AG04450 (cell line): ENCODE measurements at regions not wholly inside any gene's neighbourhood (a gene's known extent, or its start where the extent isn't known, plus 50 kb on each side); places are given as distances from the start of the nearest gene placed in this dataset.
"Not testable (repeated sequence)": the region's sequence is repeated elsewhere in the genome, so short reads cannot be mapped to it uniquely, and the experiment has no call there.

Source experiments
- CTCF ChIA-PET: fragments of 300-600, 350-600 bp; formaldehyde crosslinking; extraction: SDS; loops from one replicate; lab custom pipeline; 2022; ENCODE audit warnings: antibody characterized with exemption, inconsistent platforms; lab: Charles Lee
- POLR2A ChIA-PET: fragments of 350-600 bp; formaldehyde crosslinking; extraction: SDS; loops from one replicate; lab custom pipeline; 2021; ENCODE audit warnings: antibody characterized with exemption, inconsistent platforms; lab: Yijun Ruan, JAX
- DNase-seq: peaks from one replicate; pipeline ENCODE4 v3.0.0-alpha.2; 2011; ENCODE audit warnings: low read depth, low spot score
- H3K27ac ChIP-seq: one replicate; pipeline ENCODE4 v1.5.1; 2012; ENCODE audit warnings: low read depth, low read length, control low read depth
- H3K27me3 ChIP-seq: one replicate; pipeline ENCODE4 v1.6.0; 2012; ENCODE audit warnings: low read length; ENCODE audit not compliant: control insufficient read depth, insufficient read depth
- H3K4me3 ChIP-seq: 2 replicates; pipeline ENCODE4 v1.5.1; 2011; ENCODE audit warnings: mild to moderate bottlenecking, low read depth, low read length, control low read depth
- H3K9me3 ChIP-seq: 2 replicates; pipeline ENCODE4 v1.5.1; 2012; ENCODE audit warnings: low read length; ENCODE audit not compliant: control insufficient read depth, insufficient read depth
- TF ChIP-seq, protein P1 (sequence below): IDR thresholded peaks from 2 replicates; pipeline ENCODE4 v1.5.1; 2011; ENCODE audit warnings: low read depth, low read length, control low read depth, inconsistent platforms

DNA sequence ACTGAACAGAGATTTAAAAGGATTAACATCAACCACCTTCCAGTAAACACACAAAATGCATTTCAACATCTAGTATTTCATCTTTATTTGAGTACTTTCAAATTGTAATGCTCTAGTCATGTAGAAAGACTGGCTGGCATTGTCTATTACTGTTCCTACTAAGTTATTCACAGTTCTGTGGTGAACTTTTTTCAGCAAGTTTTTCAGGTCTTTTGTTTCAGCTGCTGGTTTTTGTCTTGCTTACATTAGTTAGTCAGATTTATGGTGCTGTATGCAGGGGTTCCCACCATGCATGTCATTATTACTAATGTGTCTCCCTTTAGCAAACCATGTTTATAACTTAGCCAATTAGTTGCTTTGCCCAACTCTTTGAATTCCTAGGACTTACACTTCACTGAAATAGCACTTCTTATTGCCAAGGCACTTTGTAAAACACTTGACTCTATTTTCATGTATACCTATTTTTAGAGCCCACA, 253.4 kb upstream of the KITLG start:
- TF ChIP-seq, protein P1, sequence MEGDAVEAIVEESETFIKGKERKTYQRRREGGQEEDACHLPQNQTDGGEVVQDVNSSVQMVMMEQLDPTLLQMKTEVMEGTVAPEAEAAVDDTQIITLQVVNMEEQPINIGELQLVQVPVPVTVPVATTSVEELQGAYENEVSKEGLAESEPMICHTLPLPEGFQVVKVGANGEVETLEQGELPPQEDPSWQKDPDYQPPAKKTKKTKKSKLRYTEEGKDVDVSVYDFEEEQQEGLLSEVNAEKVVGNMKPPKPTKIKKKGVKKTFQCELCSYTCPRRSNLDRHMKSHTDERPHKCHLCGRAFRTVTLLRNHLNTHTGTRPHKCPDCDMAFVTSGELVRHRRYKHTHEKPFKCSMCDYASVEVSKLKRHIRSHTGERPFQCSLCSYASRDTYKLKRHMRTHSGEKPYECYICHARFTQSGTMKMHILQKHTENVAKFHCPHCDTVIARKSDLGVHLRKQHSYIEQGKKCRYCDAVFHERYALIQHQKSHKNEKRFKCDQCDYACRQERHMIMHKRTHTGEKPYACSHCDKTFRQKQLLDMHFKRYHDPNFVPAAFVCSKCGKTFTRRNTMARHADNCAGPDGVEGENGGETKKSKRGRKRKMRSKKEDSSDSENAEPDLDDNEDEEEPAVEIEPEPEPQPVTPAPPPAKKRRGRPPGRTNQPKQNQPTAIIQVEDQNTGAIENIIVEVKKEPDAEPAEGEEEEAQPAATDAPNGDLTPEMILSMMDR = no peak
- Histone ChIP-seq H3K27me3 (no peaks in the 10 kb centered on the region), H3K27ac (no peak overlapping the region), H3K9me3 (peaks cover 4% of the 10 kb centered on the region), H3K4me3 (no peak overlapping the region)
- DNase-seq = no peak
- POLR2A ChIA-PET = no interaction called here
- CTCF ChIA-PET = no interaction called here

DNA sequence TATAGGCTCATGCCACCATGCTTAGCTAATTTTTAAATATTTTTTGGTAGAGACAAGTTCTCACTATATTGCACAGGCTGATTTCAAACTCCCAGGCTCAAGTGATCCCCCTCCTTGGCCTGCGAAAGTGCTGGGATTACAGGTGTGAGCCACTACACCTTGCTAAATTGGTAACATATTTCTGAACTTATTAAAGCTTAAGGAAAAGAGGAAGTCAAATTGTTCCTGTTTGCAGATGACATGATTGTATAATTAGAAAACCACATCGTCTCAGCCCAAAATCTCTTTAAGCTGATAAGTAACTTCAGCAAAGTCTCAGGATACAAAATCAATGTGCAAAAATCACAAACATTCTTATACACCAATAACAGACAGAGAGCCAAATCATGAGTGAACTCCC, 248.3 kb upstream of the KITLG start:
- H3K27me3 ChIP-seq, H3K9me3 ChIP-seq, H3K4me3 ChIP-seq, H3K27ac ChIP-seq, POLR2A ChIA-PET, DNase-seq: not testable (repeated sequence)
- CTCF ChIA-PET = interaction anchor here (1.1 kb wide), 1 partner anchor 118 kb away, joined by 3 read pairs; no protein-coding TSS in a partner anchor

DNA sequence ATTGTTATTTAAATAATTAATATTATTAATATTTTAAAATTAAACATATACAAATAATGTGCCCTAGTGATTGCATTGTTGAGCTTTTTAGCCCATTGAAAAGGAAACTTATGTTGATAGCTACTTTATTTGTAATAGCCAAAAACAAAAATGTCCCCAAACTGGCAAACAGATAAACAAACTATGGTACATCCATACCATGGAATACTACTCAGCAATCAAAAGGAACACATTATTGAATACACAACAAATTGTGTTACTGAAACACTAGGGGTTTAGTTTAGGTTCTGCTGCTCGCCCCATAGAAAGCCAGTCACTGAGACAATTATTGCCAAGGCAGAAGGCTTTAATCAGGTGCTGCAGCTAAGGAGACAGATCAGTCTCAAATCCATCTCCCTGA, 239.7 kb upstream of the KITLG start:
- TF ChIP-seq, protein P1 = no peak
- POLR2A ChIA-PET = no interaction called here

DNA sequence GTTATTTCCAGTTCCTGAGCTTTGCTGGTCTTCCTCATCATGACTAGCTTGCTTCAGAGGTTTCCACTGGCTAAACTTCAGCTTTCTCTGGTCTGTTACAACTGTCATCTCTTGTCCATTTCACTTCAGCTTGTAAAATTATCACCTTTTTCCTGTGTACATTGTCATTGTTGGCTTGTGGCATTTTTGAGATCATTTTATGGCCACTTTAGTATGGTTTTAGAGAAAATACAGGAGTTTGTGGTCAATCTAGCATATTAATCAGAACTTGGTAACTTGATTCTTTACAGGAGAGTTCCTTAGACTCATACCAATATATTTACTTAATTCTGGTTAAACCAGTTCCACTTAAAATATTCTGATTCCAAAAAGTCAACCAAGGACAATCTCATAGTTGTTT, 235.9 kb upstream of the KITLG start:
- ChIA-PET POLR2A (no interaction called here), CTCF (interaction anchor here (1.1 kb wide), 1 partner anchor 11 kb away, joined by 3 read pairs; no protein-coding TSS in a partner anchor)
- H3K4me3 ChIP-seq = no peak overlapping the region
- TF ChIP-seq, protein P1 = no peak
- no peak overlapping the region for H3K27ac ChIP-seq
- H3K9me3 ChIP-seq = no peaks in the 10 kb centered on the region
- DNase-seq = no peak
- H3K27me3 ChIP-seq = no peaks in the 10 kb centered on the region

More for the DNA sequence above, 239.7 kb upstream of the KITLG start:
- CTCF ChIA-PET = interaction anchor here (0.7 kb wide), 1 partner anchor 427 kb away, joined by 3 read pairs; no protein-coding TSS in a partner anchor
- no peaks in the 10 kb centered on the region for H3K27me3 ChIP-seq
- no peaks in the 10 kb centered on the region for H3K9me3 ChIP-seq
- H3K4me3 ChIP-seq = no peak overlapping the region
- DNase-seq = no peak
- H3K27ac ChIP-seq = no peak overlapping the region

DNA sequence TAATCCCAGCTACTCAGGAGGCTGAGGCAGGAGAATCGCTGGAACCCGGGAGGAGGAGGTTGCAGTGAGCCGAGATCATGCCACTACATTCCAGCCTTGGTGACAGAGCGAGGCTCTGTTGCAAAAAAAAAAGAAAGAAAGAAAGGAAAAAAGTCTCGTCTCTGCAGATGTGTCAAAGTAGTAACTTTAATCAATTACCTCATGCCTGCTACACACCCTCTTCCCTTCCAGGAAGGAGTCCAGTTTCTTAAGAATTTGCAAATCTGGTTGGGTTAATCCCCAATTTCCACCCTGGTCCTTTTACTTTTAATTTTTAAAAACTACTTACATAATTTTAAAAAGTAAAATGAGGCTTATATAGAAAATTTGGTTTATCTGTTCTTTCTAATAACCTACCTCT, 234.5 kb upstream of the KITLG start:
- ChIA-PET POLR2A (no interaction called here), CTCF (no interaction called here)
- Histone ChIP-seq H3K27ac (no peak overlapping the region), H3K4me3 (no peak overlapping the region), H3K27me3 (no peaks in the 10 kb centered on the region), H3K9me3 (no peaks in the 10 kb centered on the region)
- TF ChIP-seq, protein P1 = no peak
- no peak for DNase-seq
